CD14-positive monocyte (primary cell): ENCODE measurements at regions not wholly inside any gene's neighbourhood (a gene's known extent, or its start where the extent isn't known, plus 50 kb on each side); places are given as distances from the start of the nearest gene placed in this dataset.

Source experiments
- DNase-seq, 3 donors: peaks; one replicate each; pipeline ENCODE4 v3.0.0-alpha.2; 2011 to 2022
- H2AFZ ChIP-seq: 2 replicates; pipeline ENCODE4 v1.6.0; 2012; ENCODE audit warnings: mild to moderate bottlenecking, low read depth, low read length, inconsistent platforms; ENCODE audit not compliant: insufficient read depth, poor library complexity, severe bottlenecking
- H3K27ac ChIP-seq, 2 donors: 1 replicate in 1 of 2; 2 replicates in 1 of 2; pipeline ENCODE4 v1.5.1; 2012 to 2013; ENCODE audit warnings: low read length in 2 of 2, control low read depth in 1 of 2, inconsistent platforms in 1 of 2, low read depth in 1 of 2, mild to moderate bottlenecking in 1 of 2
- H3K27me3 ChIP-seq, 2 donors: one replicate each; pipeline versions ENCODE4 v1.6.0 to v1.6.1; 2011 to 2013; ENCODE audit warnings: low read length in 2 of 2; ENCODE audit not compliant: control insufficient read depth in 2 of 2, insufficient read depth in 2 of 2
- H3K36me3 ChIP-seq, 2 donors: replicated peaks in 1 of 2; 1 replicate in 1 of 2; 2 replicates in 1 of 2; pipeline versions ENCODE4 v1.5.1 to v1.6.1; 2012 to 2013; ENCODE audit warnings: low read length in 2 of 2, control low read depth in 1 of 2, inconsistent platforms in 1 of 2, mild to moderate bottlenecking in 1 of 2; ENCODE audit not compliant: insufficient read depth in 2 of 2, control insufficient read depth in 1 of 2
- H3K4me1 ChIP-seq, 2 donors: 1 replicate in 1 of 2; 2 replicates in 1 of 2; pipeline versions ENCODE4 v1.5.1 to v1.6.1; 2012 to 2013; ENCODE audit warnings: low read length in 2 of 2, control low read depth in 1 of 2, inconsistent platforms in 1 of 2, mild to moderate bottlenecking in 1 of 2, moderate library complexity in 1 of 2; ENCODE audit not compliant: insufficient read depth in 2 of 2, control insufficient read depth in 1 of 2
- H3K4me2 ChIP-seq: replicated peaks from 2 replicates; pipeline ENCODE3; 2012; ENCODE audit warnings: low read length, moderate library complexity, mild to moderate bottlenecking; ENCODE audit not compliant: poor library complexity, severe bottlenecking; ENCODE audit errors: extremely low read depth
- H3K4me3 ChIP-seq, 3 experiments: fragments of 200-600 bp in 1 of 3; sonication (generic) in 1 of 3; replicated peaks in 1 of 3; 1 replicate in 2 of 3; 2 replicates in 1 of 3; pipeline ENCODE4 v1.5.1; 2011 to 2013; ENCODE audit warnings: low read length in 3 of 3, mild to moderate bottlenecking in 3 of 3, control low read depth in 2 of 3, low read depth in 2 of 3, inconsistent platforms in 1 of 3, moderate library complexity in 1 of 3
- H3K79me2 ChIP-seq: 2 replicates; pipeline ENCODE4 v1.6.0; 2012; ENCODE audit warnings: mild to moderate bottlenecking, control low read depth, inconsistent platforms, low read length, moderate library complexity; ENCODE audit not compliant: insufficient read depth
- H3K9ac ChIP-seq: 2 replicates; pipeline ENCODE4 v1.6.0; 2017; ENCODE audit warnings: low read length, mild to moderate bottlenecking; ENCODE audit not compliant: insufficient read depth, poor library complexity, severe bottlenecking
- H3K9me3 ChIP-seq, 2 donors: replicated peaks in 1 of 2; 1 replicate in 1 of 2; 2 replicates in 1 of 2; pipeline versions ENCODE4 v1.5.1 to v1.6.1; 2012 to 2013; ENCODE audit warnings: low read length in 2 of 2, control low read depth in 1 of 2; ENCODE audit not compliant: control insufficient read depth in 1 of 2, insufficient read depth in 1 of 2
- H4K20me1 ChIP-seq: 2 replicates; pipeline ENCODE4 v1.6.0; 2012; ENCODE audit warnings: mild to moderate bottlenecking, low read length, control low read depth, moderate library complexity; ENCODE audit not compliant: insufficient read depth
- H3K27ac Mint-ChIP-seq, 7 donors: one replicate each; pipeline ENCODE4 v1.8.0; 2020; ENCODE audit warnings: mild to moderate bottlenecking in 7 of 7, mixed read lengths in 7 of 7, moderate library complexity in 6 of 7, inconsistent platforms in 2 of 7
- H3K27me3 Mint-ChIP-seq, 3 donors: one replicate each; pipeline ENCODE4 v1.8.0; 2021 to 2022; ENCODE audit warnings: low read depth in 3 of 3, mild to moderate bottlenecking in 3 of 3, mixed read lengths in 3 of 3, moderate library complexity in 3 of 3, inconsistent platforms in 1 of 3
- H3K36me3 Mint-ChIP-seq, 2 donors: one replicate each; pipeline ENCODE4 v1.8.0; 2020; ENCODE audit warnings: mixed read lengths in 2 of 2, inconsistent platforms in 1 of 2, mild to moderate bottlenecking in 1 of 2
- H3K4me1 Mint-ChIP-seq: one replicate; pipeline ENCODE4 v1.8.0; 2020; ENCODE audit warnings: mild to moderate bottlenecking, mixed read lengths
- H3K4me3 Mint-ChIP-seq, 2 donors: one replicate each; pipeline ENCODE4 v1.8.0; 2020; ENCODE audit warnings: mild to moderate bottlenecking in 2 of 2, mixed read lengths in 2 of 2, moderate library complexity in 1 of 2
- H3K9me3 Mint-ChIP-seq, 7 donors: one replicate each; pipeline ENCODE4 v1.8.0; 2020 to 2022; ENCODE audit warnings: mixed read lengths in 7 of 7, mild to moderate bottlenecking in 6 of 7, moderate library complexity in 6 of 7, inconsistent platforms in 2 of 7
- whole genome bisulfite sequencing: methylation state at CpG from one replicate; pipeline ENCODE4 v1.1.5; 2013; ENCODE audit warnings: missing lambda C conversion rate; ENCODE audit not compliant: insufficient coverage; 5-methylcytosine and 5-hydroxymethylcytosine counted together
- intact Hi-C, 2 donors: fragments of 100-400 bp; cut with micrococcal nuclease; formaldehyde crosslinking; loops; one replicate each; pipeline versions ENCODE4 v1.15.0 to v1.15.1; 2023
- TF ChIP-seq, protein P1 (sequence below): fragments of 200-600 bp; IDR thresholded peaks from one replicate; pipeline ENCODE4 v1.8.0; 2022; ENCODE audit warnings: antibody characterized with exemption, mild to moderate bottlenecking

- H3K27ac ChIP-seq: no peak overlapping the region
- peaks cover 0 to 8% (median 1%) of the 10 kb centered on the region in 3 donors for H3K27me3 Mint-ChIP-seq
- no peaks in the 10 kb centered on the region for H3K4me1 ChIP-seq
- H2AFZ ChIP-seq: no peak overlapping the region
- no peak overlapping the region for H3K27ac Mint-ChIP-seq
- H3K9me3 ChIP-seq: no peaks in the 10 kb centered on the region
- no peak for DNase-seq
- peaks cover 0 to 10% (median 0%) of the 10 kb centered on the region in 7 donors for H3K9me3 Mint-ChIP-seq
- H3K4me3 ChIP-seq: no peak overlapping the region
- intact Hi-C loops: no loop called here
- H3K4me3 Mint-ChIP-seq: no peak overlapping the region
- no peaks in the 10 kb centered on the region for H3K36me3 ChIP-seq
- no peak overlapping the region for H3K4me2 ChIP-seq
- TF ChIP-seq, protein P1, sequence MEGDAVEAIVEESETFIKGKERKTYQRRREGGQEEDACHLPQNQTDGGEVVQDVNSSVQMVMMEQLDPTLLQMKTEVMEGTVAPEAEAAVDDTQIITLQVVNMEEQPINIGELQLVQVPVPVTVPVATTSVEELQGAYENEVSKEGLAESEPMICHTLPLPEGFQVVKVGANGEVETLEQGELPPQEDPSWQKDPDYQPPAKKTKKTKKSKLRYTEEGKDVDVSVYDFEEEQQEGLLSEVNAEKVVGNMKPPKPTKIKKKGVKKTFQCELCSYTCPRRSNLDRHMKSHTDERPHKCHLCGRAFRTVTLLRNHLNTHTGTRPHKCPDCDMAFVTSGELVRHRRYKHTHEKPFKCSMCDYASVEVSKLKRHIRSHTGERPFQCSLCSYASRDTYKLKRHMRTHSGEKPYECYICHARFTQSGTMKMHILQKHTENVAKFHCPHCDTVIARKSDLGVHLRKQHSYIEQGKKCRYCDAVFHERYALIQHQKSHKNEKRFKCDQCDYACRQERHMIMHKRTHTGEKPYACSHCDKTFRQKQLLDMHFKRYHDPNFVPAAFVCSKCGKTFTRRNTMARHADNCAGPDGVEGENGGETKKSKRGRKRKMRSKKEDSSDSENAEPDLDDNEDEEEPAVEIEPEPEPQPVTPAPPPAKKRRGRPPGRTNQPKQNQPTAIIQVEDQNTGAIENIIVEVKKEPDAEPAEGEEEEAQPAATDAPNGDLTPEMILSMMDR: no peak
- H3K27me3 ChIP-seq: no peaks in the 10 kb centered on the region
- no peak overlapping the region for H3K9ac ChIP-seq
- H3K36me3 Mint-ChIP-seq: no peaks in the 10 kb centered on the region
- no peaks in the 10 kb centered on the region for H3K4me1 Mint-ChIP-seq
- H3K79me2 ChIP-seq: no peaks in the 10 kb centered on the region
- no peaks in the 10 kb centered on the region for H4K20me1 ChIP-seq
Measured at GRCh38 chrX:69234624-69235023, 69.4 kb upstream of the PJA1 start.

DNA sequence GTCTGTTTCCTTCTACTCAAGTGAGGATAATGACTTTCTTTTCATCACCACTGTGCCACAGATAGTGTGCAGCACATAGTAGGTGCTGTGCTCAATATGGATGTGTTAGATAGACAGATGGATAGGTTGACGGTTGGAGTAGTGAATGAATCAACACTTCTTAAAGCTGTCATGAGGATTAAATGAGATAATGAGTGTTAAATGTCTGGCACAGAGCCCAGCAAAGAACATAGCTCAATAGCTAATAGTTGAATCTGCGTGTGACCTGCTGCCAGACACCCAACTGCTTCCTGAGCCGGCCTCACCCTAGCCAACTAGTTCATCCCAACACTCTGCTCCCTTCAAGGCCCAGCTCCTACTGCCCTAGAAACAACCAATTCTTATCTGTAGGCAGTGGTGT, 67.7 kb upstream of the PJA1 start:
- Histone ChIP-seq H3K9me3 (no peaks in the 10 kb centered on the region), H3K4me3 (no peak overlapping the region), H3K9ac (no peak overlapping the region), H3K4me2 (no peak overlapping the region), H2AFZ (no peak overlapping the region), H3K27me3 (no peaks in the 10 kb centered on the region), H3K36me3 (no peaks in the 10 kb centered on the region), H3K4me1 (no peaks in the 10 kb centered on the region), H3K27ac (no peak overlapping the region), H3K79me2 (no peaks in the 10 kb centered on the region), H4K20me1 (no peaks in the 10 kb centered on the region)
- no CpG with 5 or more reads among the region's 3 CpGs for WGBS
- Mint-ChIP-seq H3K4me1 (no peaks in the 10 kb centered on the region), H3K4me3 (no peak overlapping the region), H3K27me3 (peaks cover 0 to 13% (median 1%) of the 10 kb centered on the region in 3 donors), H3K27ac (no peak overlapping the region), H3K9me3 (peaks cover 0 to 7% (median 0%) of the 10 kb centered on the region in 7 donors), H3K36me3 (no peaks in the 10 kb centered on the region)
- no peak for DNase-seq
- TF ChIP-seq, protein P1: no peak
- intact Hi-C loops: no loop called here
